HG03342 (cell line): ENCODE measurements at regions not wholly inside any gene's neighbourhood (a gene's known extent, or its start where the extent isn't known, plus 50 kb on each side); places are given as distances from the start of the nearest gene placed in this dataset.

ENCODE experiments used
- ATAC-seq: cut with Tn5 transposase; IDR thresholded peaks from one replicate; pipeline ENCODE4 v1.9.1; 2021; ENCODE audit warnings: mild to moderate bottlenecking, moderate library complexity; ENCODE audit not compliant: unreplicated experiment

GRCh38 chr18:56096861-56097260, 508.9 kb upstream of the TCF4 start:
- no peak for ATAC-seq

GRCh38 chr18:56089612-56090258, 501.7 kb upstream of the TCF4 start:
- no peak for ATAC-seq

- no peak for ATAC-seq
These were observed 498.8 kb upstream of the TCF4 start for GRCh38 chr18:56086786-56087185.

- no peak for ATAC-seq
These were observed 498.2 kb upstream of the TCF4 start for GRCh38 chr18:56086176-56086575.

GRCh38 chr18:56085551-56085950, 497.6 kb upstream of the TCF4 start:
- ATAC-seq = no peak

- ATAC-seq = no peak
These were observed 495.7 kb upstream of the TCF4 start for GRCh38 chr18:56083523-56084287.

GRCh38 chr18:56083097-56083521, 495.1 kb upstream of the TCF4 start:
- no peak for ATAC-seq

- ATAC-seq = no peak
These were observed 488.7 kb upstream of the TCF4 start for GRCh38 chr18:56076723-56077122.

- no peak for ATAC-seq
These were observed 480.7 kb upstream of the TCF4 start for GRCh38 chr18:56068701-56069100.

GRCh38 chr18:56067969-56068671, 480.1 kb upstream of the TCF4 start:
- ATAC-seq = no peak

GRCh38 chr18:56067214-56067894, 479.4 kb upstream of the TCF4 start:
- no peak for ATAC-seq

- ATAC-seq = no peak
These were observed 478.7 kb upstream of the TCF4 start for GRCh38 chr18:56066524-56067213.

- ATAC-seq = no peak
These were observed 477.1 kb upstream of the TCF4 start for GRCh38 chr18:56065086-56065485.

GRCh38 chr18:56062931-56063330, 474.9 kb upstream of the TCF4 start:
- no peak for ATAC-seq

GRCh38 chr18:56060967-56061541, 473.1 kb upstream of the TCF4 start:
- no peak for ATAC-seq

GRCh38 chr18:56052202-56052601, 464.2 kb upstream of the TCF4 start:
- no peak for ATAC-seq

- ATAC-seq = no peak
These were observed 456.2 kb upstream of the TCF4 start for GRCh38 chr18:56044239-56044638.

- ATAC-seq = no peak
These were observed 455.7 kb upstream of the TCF4 start for GRCh38 chr18:56043641-56044061.

- ATAC-seq = no peak
These were observed 455.0 kb upstream of the TCF4 start for GRCh38 chr18:56042915-56043536.
